ENCODE measurements at regions not wholly inside any gene's neighbourhood (a gene's known extent, or its start where the extent isn't known, plus 50 kb on each side); places are given as distances from the start of the nearest gene placed in this dataset.

- TF ChIP-seq SIN3A (IDR thresholded peaks at IDR 0.05; ENCODE audit: borderline replicate concordance, low read depth, low read length) (no peak), JUND (IDR thresholded peaks at IDR 0.05) (no peak), FOSL2 (IDR thresholded peaks at IDR 0.05; ENCODE audit: borderline replicate concordance, low read depth) (no peak), POLR2AphosphoS5 (IDR thresholded peaks at IDR 0.05; ENCODE audit: low read depth, low read length) (no peak), CTCF (IDR thresholded peaks at IDR 0.05) (no peak), MXI1 (IDR thresholded peaks at IDR 0.05; ENCODE audit: low read depth, low read length) (no peak), TCF12 (IDR thresholded peaks at IDR 0.05) (no peak), EP300 (IDR thresholded peaks at IDR 0.05; ENCODE audit: borderline replicate concordance in 1 of 2, low read depth in 1 of 2, low read length in 1 of 2) (no peak)
These were observed 365.9 kb downstream of the CXXC4 start for GRCh38 chr4:104128850-104129213.

All from SK-N-SH (cell line).